Neutrophil (primary cell): ENCODE measurements at regions not wholly inside any gene's neighbourhood (a gene's known extent, or its start where the extent isn't known, plus 50 kb on each side); places are given as distances from the start of the nearest gene placed in this dataset.

Experiments
- H3K27ac ChIP-seq: fragments of 200-600 bp; sonication (generic); 2 replicates; pipeline ENCODE4 v1.5.1; 2016; ENCODE audit warnings: mild to moderate bottlenecking, moderate library complexity
- H3K27me3 ChIP-seq: fragments of 200-600 bp; sonication (generic); 2 replicates; pipeline ENCODE4 v1.6.0; 2016; ENCODE audit warnings: mild to moderate bottlenecking
- H3K36me3 ChIP-seq: fragments of 200-600 bp; sonication (generic); 2 replicates; pipeline ENCODE4 v1.5.1; 2017
- H3K4me1 ChIP-seq, 2 experiments: fragments of 200-600 bp in 1 of 2; sonication (generic) in 1 of 2; 1 replicate in 1 of 2; 2 replicates in 1 of 2; pipeline versions ENCODE4 v1.5.1 to v1.6.1; 2013 to 2016; ENCODE audit warnings: low read depth in 1 of 2, low read length in 1 of 2, mild to moderate bottlenecking in 1 of 2, moderate library complexity in 1 of 2; ENCODE audit not compliant: control insufficient read depth in 1 of 2, insufficient read depth in 1 of 2
- H3K4me3 ChIP-seq, 2 experiments: fragments of 200-600 bp in 1 of 2; sonication (generic) in 1 of 2; 1 replicate in 1 of 2; 2 replicates in 1 of 2; pipeline ENCODE4 v1.5.1; 2013 to 2016; ENCODE audit warnings: low read depth in 1 of 2, low read length in 1 of 2, mild to moderate bottlenecking in 1 of 2, moderate library complexity in 1 of 2
- H3K9me3 ChIP-seq: fragments of 200-600 bp; sonication (generic); 2 replicates; pipeline ENCODE4 v1.5.1; 2016
- TF ChIP-seq, protein P1 (sequence below): fragments of 200-600 bp; sonication (generic); IDR thresholded peaks from 2 replicates; pipeline ENCODE4 v1.5.1; 2016; ENCODE audit warnings: antibody characterized with exemption

DNA sequence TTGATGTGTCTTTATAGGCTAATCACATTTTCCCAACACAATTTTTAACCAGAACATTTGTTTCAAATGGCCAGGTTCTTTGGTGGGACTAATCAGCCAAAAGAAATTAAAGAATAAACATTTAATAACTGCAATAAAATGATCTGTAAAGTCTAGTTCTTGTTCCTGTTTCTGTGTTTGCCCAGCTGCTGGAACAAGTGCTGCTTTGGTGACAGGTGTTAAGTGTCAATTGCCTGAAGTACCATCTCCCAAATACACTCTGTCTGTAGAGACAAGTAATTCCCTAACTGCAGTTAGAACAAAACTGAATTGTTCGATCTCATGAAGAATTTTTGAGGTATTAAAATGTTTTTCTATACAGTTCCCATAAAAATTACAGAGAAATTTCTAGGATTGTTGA is 402.3 kb upstream of the CHD1 start:
- TF ChIP-seq, protein P1, sequence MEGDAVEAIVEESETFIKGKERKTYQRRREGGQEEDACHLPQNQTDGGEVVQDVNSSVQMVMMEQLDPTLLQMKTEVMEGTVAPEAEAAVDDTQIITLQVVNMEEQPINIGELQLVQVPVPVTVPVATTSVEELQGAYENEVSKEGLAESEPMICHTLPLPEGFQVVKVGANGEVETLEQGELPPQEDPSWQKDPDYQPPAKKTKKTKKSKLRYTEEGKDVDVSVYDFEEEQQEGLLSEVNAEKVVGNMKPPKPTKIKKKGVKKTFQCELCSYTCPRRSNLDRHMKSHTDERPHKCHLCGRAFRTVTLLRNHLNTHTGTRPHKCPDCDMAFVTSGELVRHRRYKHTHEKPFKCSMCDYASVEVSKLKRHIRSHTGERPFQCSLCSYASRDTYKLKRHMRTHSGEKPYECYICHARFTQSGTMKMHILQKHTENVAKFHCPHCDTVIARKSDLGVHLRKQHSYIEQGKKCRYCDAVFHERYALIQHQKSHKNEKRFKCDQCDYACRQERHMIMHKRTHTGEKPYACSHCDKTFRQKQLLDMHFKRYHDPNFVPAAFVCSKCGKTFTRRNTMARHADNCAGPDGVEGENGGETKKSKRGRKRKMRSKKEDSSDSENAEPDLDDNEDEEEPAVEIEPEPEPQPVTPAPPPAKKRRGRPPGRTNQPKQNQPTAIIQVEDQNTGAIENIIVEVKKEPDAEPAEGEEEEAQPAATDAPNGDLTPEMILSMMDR: no peak
- Histone ChIP-seq H3K4me1 (no peaks in the 10 kb centered on the region), H3K9me3 (no peaks in the 10 kb centered on the region), H3K27me3 (no peaks in the 10 kb centered on the region), H3K27ac (no peak overlapping the region), H3K4me3 (no peak overlapping the region), H3K36me3 (no peaks in the 10 kb centered on the region)

DNA sequence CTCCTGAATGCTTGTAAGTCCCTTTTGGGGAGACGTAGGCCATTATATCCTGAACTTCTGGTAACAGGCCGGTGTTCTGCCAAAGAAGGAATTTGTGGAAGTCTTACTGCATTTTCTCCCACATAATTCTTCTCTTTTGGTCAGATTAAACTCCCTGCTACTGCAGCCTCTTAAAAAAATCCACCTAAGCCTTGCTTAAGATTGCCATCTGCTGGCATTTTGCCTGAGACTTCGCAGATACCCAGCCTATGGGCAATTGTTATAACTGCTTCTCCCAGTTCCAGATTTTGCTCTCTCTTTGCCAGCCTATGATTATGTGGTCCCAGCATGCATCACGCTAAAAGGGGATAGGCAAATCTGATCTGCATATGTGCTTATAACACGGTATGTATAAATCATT is 391.6 kb upstream of the CHD1 start:
- H3K27me3 ChIP-seq: no peaks in the 10 kb centered on the region
- no peak overlapping the region for H3K4me3 ChIP-seq
- H3K9me3 ChIP-seq: no peaks in the 10 kb centered on the region
- TF ChIP-seq, protein P1: no peak
- H3K27ac ChIP-seq: no peak overlapping the region
- no peaks in the 10 kb centered on the region for H3K36me3 ChIP-seq
- H3K4me1 ChIP-seq: no peaks in the 10 kb centered on the region

DNA sequence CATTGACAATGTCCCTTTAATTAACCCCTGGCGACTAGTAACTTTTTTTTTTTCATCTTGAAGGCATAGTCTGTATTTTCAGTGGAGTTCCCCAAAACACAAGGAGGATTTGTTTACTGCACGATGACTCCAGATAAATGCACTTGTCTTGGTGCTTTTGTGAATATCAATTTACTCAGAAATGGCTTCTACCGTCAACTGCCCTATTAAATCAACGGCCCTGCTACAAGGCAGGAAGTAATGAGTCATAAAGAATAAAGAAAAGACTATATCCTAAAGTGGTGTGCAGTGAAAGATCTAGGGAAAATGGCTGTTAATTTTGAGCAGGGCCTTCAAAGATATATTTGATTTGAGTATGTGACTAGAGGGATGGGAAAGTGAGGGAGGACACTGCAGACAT is 388.3 kb upstream of the CHD1 start:
- Histone ChIP-seq H3K4me1 (no peaks in the 10 kb centered on the region), H3K27ac (no peak overlapping the region), H3K36me3 (no peaks in the 10 kb centered on the region), H3K9me3 (no peaks in the 10 kb centered on the region), H3K27me3 (no peaks in the 10 kb centered on the region), H3K4me3 (no peak overlapping the region)
- TF ChIP-seq, protein P1: no peak

DNA sequence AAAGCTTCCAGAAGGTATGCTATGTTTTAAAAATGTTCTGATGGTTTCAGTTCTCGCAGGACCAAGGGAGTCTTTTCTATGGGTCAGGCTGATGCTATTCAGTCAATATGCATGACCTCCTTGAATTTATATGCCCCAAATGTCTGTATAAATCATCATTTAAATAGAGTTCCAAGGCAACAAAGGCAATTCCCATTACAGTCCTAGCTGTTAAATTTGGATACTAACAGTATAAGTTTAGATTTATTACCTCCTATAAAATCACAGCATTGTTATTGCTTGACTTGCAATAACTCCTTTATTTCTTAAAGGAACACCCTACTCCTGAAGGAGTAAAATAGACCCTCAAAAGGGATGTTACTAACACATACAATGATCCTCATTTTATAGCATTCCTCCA is 387.7 kb upstream of the CHD1 start:
- H3K27ac ChIP-seq: no peak overlapping the region
- no peaks in the 10 kb centered on the region for H3K36me3 ChIP-seq
- no peaks in the 10 kb centered on the region for H3K27me3 ChIP-seq
- no peaks in the 10 kb centered on the region for H3K9me3 ChIP-seq
- TF ChIP-seq, protein P1: no peak
- H3K4me3 ChIP-seq: no peak overlapping the region
- no peaks in the 10 kb centered on the region for H3K4me1 ChIP-seq

DNA sequence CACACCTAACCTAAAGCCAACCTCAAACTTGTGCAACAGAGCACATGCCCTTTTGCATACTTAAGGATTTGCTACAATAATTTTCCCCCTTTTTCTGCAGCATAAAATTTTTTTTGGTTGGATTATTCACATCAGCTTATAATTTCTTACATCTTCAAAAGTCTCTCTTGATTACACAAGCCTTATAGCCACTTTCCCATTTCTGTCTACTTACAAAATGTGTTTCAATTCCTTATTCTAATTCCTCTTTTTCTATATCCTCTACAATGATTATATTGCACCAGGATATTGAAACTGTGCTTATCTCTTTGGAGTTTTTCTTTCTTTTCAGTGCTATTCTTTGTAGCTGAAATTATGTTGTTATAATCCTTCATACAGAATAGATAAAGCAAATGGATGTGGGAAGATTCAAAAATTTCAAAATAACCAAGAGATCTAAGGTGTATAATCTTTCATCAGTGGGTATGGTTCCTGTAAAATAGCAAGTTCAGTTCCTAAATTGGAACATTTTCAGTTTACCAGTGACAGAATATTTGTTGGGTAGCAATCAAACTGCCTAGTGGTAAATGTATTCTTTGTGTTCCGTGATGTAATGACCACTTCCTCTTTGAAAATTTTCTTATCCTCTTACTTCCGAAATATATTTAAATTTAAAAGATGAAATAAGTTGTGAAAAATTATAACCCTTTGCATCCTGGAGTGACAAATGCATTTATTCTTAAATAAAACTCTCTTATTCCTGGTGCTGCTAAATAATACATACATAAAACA is 386.8 kb upstream of the CHD1 start:
- Histone ChIP-seq H3K36me3 (no peaks in the 10 kb centered on the region), H3K4me1 (no peaks in the 10 kb centered on the region), H3K9me3 (no peaks in the 10 kb centered on the region), H3K27me3 (no peaks in the 10 kb centered on the region), H3K27ac (no peak overlapping the region), H3K4me3 (no peak overlapping the region)
- TF ChIP-seq, protein P1: no peak
